Sigmoid colon (tissue), 4 donors: ENCODE measurements at regions not wholly inside any gene's neighbourhood (a gene's known extent, or its start where the extent isn't known, plus 50 kb on each side); places are given as distances from the start of the nearest gene placed in this dataset.
"Not testable (repeated sequence)": the region's sequence is repeated elsewhere in the genome, so short reads cannot be mapped to it uniquely, and the experiment has no call there.

ENCODE experiments used
- EP300 ChIP-seq, 4 donors: sonication (generic); formaldehyde crosslinking; IDR thresholded peaks; one replicate each; pipeline ENCODE4 v1.6.1; 2017; ENCODE audit warnings: antibody characterized with exemption in 4 of 4
- POLR2A ChIP-seq, 2 donors: fragments of 450-650 bp; IDR thresholded peaks; one replicate each; pipeline ENCODE4 v1.6.1; 2016; ENCODE audit warnings: antibody characterized with exemption in 2 of 2, mild to moderate bottlenecking in 2 of 2, moderate library complexity in 2 of 2
- TF ChIP-seq, protein P1 (sequence below), 4 experiments: fragments of 450-650 bp in 3 of 4; fragments of 200-600 bp in 1 of 4; IDR thresholded peaks; one replicate each; pipeline ENCODE4 v1.5.1; 2016 to 2019; ENCODE audit warnings: antibody characterized with exemption in 4 of 4, mild to moderate bottlenecking in 3 of 4, moderate library complexity in 2 of 4

DNA sequence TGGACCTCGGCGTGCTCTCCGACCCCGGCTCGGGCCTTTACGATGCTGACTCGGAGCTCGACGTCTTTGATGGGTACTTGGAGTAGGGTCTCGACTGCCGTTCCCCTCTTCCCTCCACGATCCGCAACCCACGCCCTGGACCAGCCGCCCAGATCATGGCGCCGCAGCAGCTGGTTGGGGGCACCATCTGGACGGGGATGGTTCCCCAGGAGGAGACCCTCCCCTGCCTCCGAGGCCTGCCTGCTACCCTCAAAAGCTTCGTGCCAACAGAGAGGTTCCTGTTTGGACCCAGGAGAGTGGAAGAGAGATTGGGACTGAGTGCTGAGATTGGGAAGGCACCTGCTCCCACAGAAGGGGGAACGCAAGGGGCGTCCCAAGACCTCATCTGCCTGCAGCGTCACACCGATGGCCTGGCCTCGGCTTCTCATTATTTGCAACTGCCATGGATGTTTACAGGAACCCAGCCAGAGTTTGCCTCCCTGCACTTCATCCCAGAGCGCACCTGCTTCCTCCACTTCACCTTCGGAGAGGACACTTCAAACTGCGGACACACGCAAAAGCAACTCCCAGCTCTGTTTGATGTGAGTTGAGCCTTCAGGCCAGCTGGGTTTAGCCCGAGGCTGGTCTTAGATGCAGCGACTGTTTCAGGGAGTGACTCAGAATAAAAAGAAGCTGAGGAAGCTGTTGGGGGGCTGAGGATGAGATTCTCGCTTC is 58.9 kb downstream of the GOLGA6L7 start:
- TF ChIP-seq, protein P1, sequence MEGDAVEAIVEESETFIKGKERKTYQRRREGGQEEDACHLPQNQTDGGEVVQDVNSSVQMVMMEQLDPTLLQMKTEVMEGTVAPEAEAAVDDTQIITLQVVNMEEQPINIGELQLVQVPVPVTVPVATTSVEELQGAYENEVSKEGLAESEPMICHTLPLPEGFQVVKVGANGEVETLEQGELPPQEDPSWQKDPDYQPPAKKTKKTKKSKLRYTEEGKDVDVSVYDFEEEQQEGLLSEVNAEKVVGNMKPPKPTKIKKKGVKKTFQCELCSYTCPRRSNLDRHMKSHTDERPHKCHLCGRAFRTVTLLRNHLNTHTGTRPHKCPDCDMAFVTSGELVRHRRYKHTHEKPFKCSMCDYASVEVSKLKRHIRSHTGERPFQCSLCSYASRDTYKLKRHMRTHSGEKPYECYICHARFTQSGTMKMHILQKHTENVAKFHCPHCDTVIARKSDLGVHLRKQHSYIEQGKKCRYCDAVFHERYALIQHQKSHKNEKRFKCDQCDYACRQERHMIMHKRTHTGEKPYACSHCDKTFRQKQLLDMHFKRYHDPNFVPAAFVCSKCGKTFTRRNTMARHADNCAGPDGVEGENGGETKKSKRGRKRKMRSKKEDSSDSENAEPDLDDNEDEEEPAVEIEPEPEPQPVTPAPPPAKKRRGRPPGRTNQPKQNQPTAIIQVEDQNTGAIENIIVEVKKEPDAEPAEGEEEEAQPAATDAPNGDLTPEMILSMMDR (IDR thresholded peaks at IDR 0.05), result not testable (repeated sequence)
- TF ChIP-seq POLR2A, EP300 (IDR thresholded peaks at IDR 0.05): not testable (repeated sequence)
